Fibroblast of skin of scalp (primary cell): ENCODE measurements at regions not wholly inside any gene's neighbourhood (a gene's known extent, or its start where the extent isn't known, plus 50 kb on each side); places are given as distances from the start of the nearest gene placed in this dataset.

Experiments used
- DNase-seq: peaks from one replicate; pipeline ENCODE4 v3.0.0-alpha.2; 2013

DNA sequence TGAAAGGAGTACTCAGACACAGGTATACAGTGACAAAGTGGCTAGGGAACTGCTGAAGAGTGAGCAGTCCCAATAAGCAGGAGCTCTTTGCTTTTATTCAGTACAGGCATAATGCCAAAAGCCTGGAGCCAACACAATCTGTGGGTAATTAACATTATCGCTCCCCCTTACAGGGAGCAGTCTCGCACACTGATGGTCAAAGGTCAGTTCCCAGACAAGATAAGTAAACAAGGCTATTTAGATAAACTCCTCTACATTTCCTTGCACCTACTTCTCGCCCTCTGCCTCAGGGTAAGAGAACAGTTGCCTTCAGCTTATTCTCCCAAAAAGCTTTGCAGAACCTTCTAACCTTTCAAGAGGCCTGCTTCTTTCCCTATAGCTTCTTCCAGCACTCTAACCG, 73.9 kb upstream of the TAF9B start:
- no peak for DNase-seq

DNA sequence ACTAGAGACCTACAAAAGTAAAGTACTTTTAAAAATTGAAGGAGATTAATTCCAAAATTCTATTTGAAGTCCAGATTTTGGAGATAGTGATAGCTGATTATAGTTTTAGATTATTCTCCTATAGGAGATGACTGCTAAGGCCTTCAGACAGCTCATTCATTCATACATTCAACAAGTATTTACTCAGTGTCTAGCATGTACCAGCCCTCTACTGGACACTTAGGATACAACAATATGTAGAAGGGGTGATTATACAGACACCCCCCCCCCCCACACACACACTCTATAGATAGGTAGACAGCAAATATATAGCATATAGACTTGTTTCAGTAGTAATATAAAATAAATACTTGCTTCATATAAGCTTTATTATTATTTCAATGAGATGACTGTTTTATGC, 60.4 kb upstream of the TAF9B start:
- DNase-seq: peak; percentile 6
